Caco-2 (cell line): ENCODE measurements at regions not wholly inside any gene's neighbourhood (a gene's known extent, or its start where the extent isn't known, plus 50 kb on each side); places are given as distances from the start of the nearest gene placed in this dataset.

Experiments used
- BruUV-seq: library from RNA; stranded (reverse); fragments of 400-500 nt; replicated peaks from 2 replicates; lab custom pipeline; 2021; lab: Mats Ljungman, UMichigan
- CTCF ChIA-PET: fragments of 300-600 bp; sonication (Branson Sonifier 250); formaldehyde crosslinking; loops from one replicate; lab custom pipeline; 2022; ENCODE audit warnings: antibody characterized with exemption; lab: Charles Lee
- POLR2A ChIA-PET: fragments of 300-600 bp; sonication (Branson Sonifier 250); formaldehyde crosslinking; loops from one replicate; lab custom pipeline; 2022; ENCODE audit warnings: antibody characterized with exemption; lab: Charles Lee
- DNase-seq, 2 experiments: peaks; one replicate each; pipeline versions ENCODE4 v3.0.0 to v3.0.0-alpha.2; 2020 to 2022
- H3K27me3 ChIP-seq: replicated peaks from 2 replicates; pipeline ENCODE4 v1.6.0; 2011; ENCODE audit warnings: low read length; ENCODE audit not compliant: control insufficient read depth, insufficient read depth
- H3K36me3 ChIP-seq: 2 replicates; pipeline ENCODE4 v1.5.1; 2011; ENCODE audit warnings: low read length; ENCODE audit not compliant: control insufficient read depth, insufficient read depth
- H3K4me1 ChIP-seq: fragments of 250-450 bp; sonication (Bioruptor Pico); 2 replicates; pipeline ENCODE4 v1.5.1; 2020; ENCODE audit warnings: mild to moderate bottlenecking
- H3K4me3 ChIP-seq: 2 replicates; pipeline ENCODE4 v1.5.1; 2011; ENCODE audit warnings: low read depth, mild to moderate bottlenecking, control low read depth, low read length
- H3K9me3 ChIP-seq: fragments of 250-450 bp; sonication (Bioruptor Pico); 2 replicates; pipeline ENCODE4 v1.5.1; 2020; ENCODE audit warnings: mild to moderate bottlenecking, moderate library complexity
- H3K27ac Mint-ChIP-seq: one replicate; pipeline ENCODE4 v1.8.0; 2022; ENCODE audit warnings: mixed read lengths; ENCODE audit not compliant: unreplicated experiment
- H3K27me3 Mint-ChIP-seq: one replicate; pipeline ENCODE4 v1.8.0; 2022; ENCODE audit warnings: mixed read lengths; ENCODE audit not compliant: insufficient read depth, unreplicated experiment
- H3K36me3 Mint-ChIP-seq: one replicate; pipeline ENCODE4 v1.8.0; 2022; ENCODE audit warnings: mild to moderate bottlenecking, mixed read lengths; ENCODE audit not compliant: insufficient read depth, unreplicated experiment
- H3K4me1 Mint-ChIP-seq: one replicate; pipeline ENCODE4 v1.8.0; 2022; ENCODE audit warnings: low read depth, mixed read lengths; ENCODE audit not compliant: unreplicated experiment
- H3K4me3 Mint-ChIP-seq: one replicate; pipeline ENCODE4 v1.8.0; 2022; ENCODE audit warnings: mild to moderate bottlenecking, moderate library complexity, mixed read lengths; ENCODE audit not compliant: unreplicated experiment
- H3K9me3 Mint-ChIP-seq: one replicate; pipeline ENCODE4 v1.8.0; 2022; ENCODE audit warnings: mixed read lengths; ENCODE audit not compliant: unreplicated experiment
- intact Hi-C: fragments of 100-400 bp; cut with micrococcal nuclease; formaldehyde crosslinking; loops from one replicate; pipeline ENCODE4 v1.10.0; 2022; ENCODE audit not compliant: unreplicated experiment
- TF ChIP-seq, protein P1 (sequence below), 2 experiments: fragments of 200-600 bp in 1 of 2; IDR thresholded peaks; 1 replicate in 1 of 2; 2 replicates in 1 of 2; pipeline versions ENCODE4 v1.5.1 to v1.8.0; 2011 to 2022; ENCODE audit warnings: antibody characterized with exemption in 1 of 2, control low read depth in 1 of 2, inconsistent platforms in 1 of 2, low read depth in 1 of 2, low read length in 1 of 2, mild to moderate bottlenecking in 1 of 2, moderate library complexity in 1 of 2; ENCODE audit not compliant: insufficient read depth in 1 of 2, severe bottlenecking in 1 of 2, unreplicated experiment in 1 of 2

DNA sequence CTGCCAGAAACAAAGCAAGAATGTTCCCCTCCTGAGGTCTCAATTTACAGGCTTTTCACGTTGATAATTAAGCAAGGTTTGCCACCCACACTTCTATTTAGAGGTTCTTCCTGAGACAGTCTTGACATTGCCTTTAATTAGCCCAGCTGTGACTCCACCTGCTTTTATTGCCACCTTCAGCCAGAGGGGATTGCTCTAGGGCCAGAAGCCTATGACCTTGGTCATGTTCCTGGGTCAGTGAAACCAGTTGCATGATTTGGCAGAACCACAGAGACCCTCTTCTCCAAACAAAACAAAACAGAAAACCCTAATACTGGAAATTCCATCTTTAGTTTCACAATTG lies 89.8 kb downstream of the APIP start:
- H3K27me3 Mint-ChIP-seq: no peaks in the 10 kb centered on the region
- peaks cover 15% of the 10 kb centered on the region for H3K4me1 Mint-ChIP-seq
- no peaks in the 10 kb centered on the region for H3K9me3 Mint-ChIP-seq
- ChIA-PET CTCF (interaction anchor here (1.5 kb wide), 1 partner anchor 240 kb away, joined by 3 read pairs; no protein-coding TSS in a partner anchor), POLR2A (no interaction called here)
- BruUV-seq: no TSS peak
- Histone ChIP-seq H3K4me1 (peaks cover 21% of the 10 kb centered on the region), H3K36me3 (no peaks in the 10 kb centered on the region; the same call in 1 of the 2 replicates), H3K27me3 (no peaks in the 10 kb centered on the region), H3K9me3 (no peaks in the 10 kb centered on the region), H3K4me3 (no peak overlapping the region)
- H3K27ac Mint-ChIP-seq: peak overlapping the region; percentile 48
- TF ChIP-seq, protein P1, sequence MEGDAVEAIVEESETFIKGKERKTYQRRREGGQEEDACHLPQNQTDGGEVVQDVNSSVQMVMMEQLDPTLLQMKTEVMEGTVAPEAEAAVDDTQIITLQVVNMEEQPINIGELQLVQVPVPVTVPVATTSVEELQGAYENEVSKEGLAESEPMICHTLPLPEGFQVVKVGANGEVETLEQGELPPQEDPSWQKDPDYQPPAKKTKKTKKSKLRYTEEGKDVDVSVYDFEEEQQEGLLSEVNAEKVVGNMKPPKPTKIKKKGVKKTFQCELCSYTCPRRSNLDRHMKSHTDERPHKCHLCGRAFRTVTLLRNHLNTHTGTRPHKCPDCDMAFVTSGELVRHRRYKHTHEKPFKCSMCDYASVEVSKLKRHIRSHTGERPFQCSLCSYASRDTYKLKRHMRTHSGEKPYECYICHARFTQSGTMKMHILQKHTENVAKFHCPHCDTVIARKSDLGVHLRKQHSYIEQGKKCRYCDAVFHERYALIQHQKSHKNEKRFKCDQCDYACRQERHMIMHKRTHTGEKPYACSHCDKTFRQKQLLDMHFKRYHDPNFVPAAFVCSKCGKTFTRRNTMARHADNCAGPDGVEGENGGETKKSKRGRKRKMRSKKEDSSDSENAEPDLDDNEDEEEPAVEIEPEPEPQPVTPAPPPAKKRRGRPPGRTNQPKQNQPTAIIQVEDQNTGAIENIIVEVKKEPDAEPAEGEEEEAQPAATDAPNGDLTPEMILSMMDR (IDR thresholded peaks at IDR 0.05; ENCODE audit: insufficient read depth in 1 of 2, low read depth in 1 of 2, low read length in 1 of 2, severe bottlenecking in 1 of 2, unreplicated experiment in 1 of 2): no peak
- no peaks in the 10 kb centered on the region for H3K36me3 Mint-ChIP-seq
- intact Hi-C loops: loop anchor here (5.0 kb wide), 1 partner anchor 66 kb away; no protein-coding TSS in a partner anchor
- DNase-seq: no peak
- H3K4me3 Mint-ChIP-seq: no peak overlapping the region

DNA sequence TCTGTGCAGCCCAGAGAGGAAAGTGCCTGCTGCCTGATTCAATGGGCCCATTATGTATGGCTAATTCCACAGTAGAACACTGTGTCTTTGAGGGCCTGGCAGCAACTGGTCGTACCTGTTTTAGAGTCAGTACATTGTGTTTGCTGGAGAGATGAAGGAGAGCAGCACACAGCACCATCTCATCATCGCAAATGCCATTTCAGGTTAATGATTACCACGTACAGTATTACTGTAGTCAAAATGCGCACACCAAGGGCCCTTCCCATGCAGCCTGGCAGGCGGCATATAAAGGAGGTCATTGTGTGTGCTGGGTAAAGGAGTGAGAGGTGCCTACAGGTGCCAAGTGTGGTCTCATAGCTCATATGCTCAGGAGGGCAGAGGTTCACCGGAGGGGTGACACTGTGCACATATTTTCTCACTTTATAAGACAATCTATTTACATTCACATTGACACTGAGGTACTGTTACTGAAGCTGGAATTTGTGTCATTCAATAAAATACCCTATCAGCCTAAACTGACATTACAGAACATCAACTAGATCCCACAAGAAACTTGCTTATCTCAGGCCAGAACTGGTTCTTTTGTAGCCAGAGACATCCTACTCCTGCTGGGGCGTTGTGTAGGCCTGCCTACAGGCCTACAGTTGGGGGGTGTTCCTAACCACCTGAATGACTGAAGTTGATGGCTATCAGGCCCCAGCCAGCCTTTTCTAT lies 90.4 kb downstream of the APIP start:
- TF ChIP-seq, protein P1 (IDR thresholded peaks at IDR 0.05; ENCODE audit: insufficient read depth in 1 of 2, low read depth in 1 of 2, low read length in 1 of 2, severe bottlenecking in 1 of 2, unreplicated experiment in 1 of 2): no peak
- H3K9me3 Mint-ChIP-seq: no peaks in the 10 kb centered on the region
- CTCF ChIA-PET: interaction anchor here (1.5 kb wide), 1 partner anchor 239 kb away, joined by 3 read pairs; no protein-coding TSS in a partner anchor
- DNase-seq: peak; percentile 65 to 78
- H3K4me3 Mint-ChIP-seq: peak overlapping the region; percentile 33
- Histone ChIP-seq H3K9me3 (no peaks in the 10 kb centered on the region), H3K4me1 (peaks cover 21% of the 10 kb centered on the region), H3K27me3 (no peaks in the 10 kb centered on the region), H3K4me3 (no peak overlapping the region), H3K36me3 (no peaks in the 10 kb centered on the region; the same call in 1 of the 2 replicates)
- intact Hi-C loops: loop anchor here (1.0 to 5.0 kb wide), 2 partner anchors 66 to 83 kb away; no protein-coding TSS in a partner anchor
- peak overlapping the region; percentile 48 for H3K27ac Mint-ChIP-seq
- peaks cover 15% of the 10 kb centered on the region for H3K4me1 Mint-ChIP-seq
- no peaks in the 10 kb centered on the region for H3K36me3 Mint-ChIP-seq
- H3K27me3 Mint-ChIP-seq: no peaks in the 10 kb centered on the region
- no TSS peak for BruUV-seq
- POLR2A ChIA-PET: no interaction called here

DNA sequence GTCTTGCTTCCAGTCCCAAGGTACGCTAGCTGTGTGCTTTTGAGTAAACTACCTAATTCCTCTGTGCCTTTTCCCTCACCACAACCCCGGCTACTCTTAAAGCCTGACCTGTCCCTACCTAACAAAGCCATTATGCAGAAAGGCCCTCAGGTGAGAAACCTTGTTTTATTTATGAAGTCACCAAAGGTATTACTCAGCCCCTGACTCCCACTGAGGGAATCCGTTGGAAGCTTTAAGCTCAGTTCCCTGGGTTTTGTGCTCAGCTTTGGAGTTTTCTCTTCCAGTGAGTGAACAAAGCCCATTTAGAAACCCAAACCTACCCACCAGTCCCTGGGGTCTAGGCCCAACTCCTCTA lies 90.9 kb downstream of the APIP start:
- no peaks in the 10 kb centered on the region for H3K27me3 Mint-ChIP-seq
- Histone ChIP-seq H3K9me3 (no peaks in the 10 kb centered on the region; the same call in 1 of the 2 replicates), H3K4me3 (no peak overlapping the region), H3K27me3 (no peaks in the 10 kb centered on the region), H3K4me1 (peaks cover 21% of the 10 kb centered on the region), H3K36me3 (no peaks in the 10 kb centered on the region; the same call in 1 of the 2 replicates)
- TF ChIP-seq, protein P1 (IDR thresholded peaks at IDR 0.05; ENCODE audit: insufficient read depth in 1 of 2, low read depth in 1 of 2, low read length in 1 of 2, severe bottlenecking in 1 of 2, unreplicated experiment in 1 of 2): no peak
- H3K36me3 Mint-ChIP-seq: no peaks in the 10 kb centered on the region
- H3K4me1 Mint-ChIP-seq: peaks cover 15% of the 10 kb centered on the region
- POLR2A ChIA-PET: no interaction called here
- H3K27ac Mint-ChIP-seq: peak overlapping the region; percentile 48
- intact Hi-C loops: loop anchor here (1.0 to 5.0 kb wide), 2 partner anchors 67 to 82 kb away; no protein-coding TSS in a partner anchor
- no peak for DNase-seq
- H3K9me3 Mint-ChIP-seq: peaks cover 2% of the 10 kb centered on the region
- peak overlapping the region; percentile 33 for H3K4me3 Mint-ChIP-seq
- no TSS peak for BruUV-seq
- CTCF ChIA-PET: interaction anchor here (1.5 kb wide), 1 partner anchor 238 kb away, joined by 3 read pairs; no protein-coding TSS in a partner anchor
